COR-L47 (cell line): ENCODE measurements at regions not wholly inside any gene's neighbourhood (a gene's known extent, or its start where the extent isn't known, plus 50 kb on each side); places are given as distances from the start of the nearest gene placed in this dataset.
A peak's percentile ranks its signal among the peaks of the same experiment; 100 is the strongest.

Experiments
- DNase-seq: peaks from one replicate; lab custom pipeline; 2025; lab: John Stamatoyannopoulos, UW

DNA sequence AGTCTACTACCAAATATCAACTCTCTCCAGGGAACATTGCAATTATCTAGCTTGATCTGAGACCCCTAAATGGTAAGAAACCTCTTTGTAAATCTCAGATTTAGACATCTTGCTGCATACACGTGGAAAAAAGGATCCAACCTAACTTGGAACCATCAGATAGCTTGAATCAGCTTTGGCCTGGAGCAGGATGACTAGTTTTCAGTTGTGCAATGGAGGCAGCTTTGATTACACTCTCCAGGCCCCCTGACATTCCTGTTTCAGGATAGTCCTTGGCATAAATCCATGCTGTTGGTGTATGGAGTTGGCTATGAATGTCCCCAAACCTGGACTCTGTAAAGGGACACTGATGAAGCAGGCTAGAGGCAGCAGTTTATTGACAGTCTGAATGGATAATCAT lies 1061.9 kb upstream of the TENM3 start:
- DNase-seq: no peak

- DNase-seq: no peak
These were observed 1053.5 kb upstream of the TENM3 start for GRCh38 chr4:181189751-181190150.

GRCh38 chr4:181193131-181193930 lies 1049.9 kb upstream of the TENM3 start:
- DNase-seq: no peak

DNA sequence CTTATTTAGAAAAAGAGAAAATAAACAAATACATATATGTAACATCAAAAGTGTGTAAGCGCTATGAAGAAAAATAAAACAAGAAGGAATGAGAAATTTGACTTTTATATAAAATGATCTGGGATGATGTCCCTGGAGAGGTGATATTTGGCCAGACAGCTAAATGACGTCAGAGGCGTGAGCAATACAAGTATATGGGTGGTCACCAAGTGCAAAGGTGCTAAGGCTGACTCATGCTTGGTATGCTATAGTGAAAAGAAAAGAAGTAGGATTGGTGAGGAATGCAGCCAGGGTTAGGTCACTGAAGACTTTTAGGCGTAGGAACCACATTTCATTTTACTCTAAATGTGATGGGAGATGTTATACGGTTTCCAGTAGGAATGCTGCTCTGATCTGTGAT lies 1049.1 kb upstream of the TENM3 start:
- DNase-seq: no peak

GRCh38 chr4:181200076-181200475 lies 1043.1 kb upstream of the TENM3 start:
- DNase-seq: no peak

DNA sequence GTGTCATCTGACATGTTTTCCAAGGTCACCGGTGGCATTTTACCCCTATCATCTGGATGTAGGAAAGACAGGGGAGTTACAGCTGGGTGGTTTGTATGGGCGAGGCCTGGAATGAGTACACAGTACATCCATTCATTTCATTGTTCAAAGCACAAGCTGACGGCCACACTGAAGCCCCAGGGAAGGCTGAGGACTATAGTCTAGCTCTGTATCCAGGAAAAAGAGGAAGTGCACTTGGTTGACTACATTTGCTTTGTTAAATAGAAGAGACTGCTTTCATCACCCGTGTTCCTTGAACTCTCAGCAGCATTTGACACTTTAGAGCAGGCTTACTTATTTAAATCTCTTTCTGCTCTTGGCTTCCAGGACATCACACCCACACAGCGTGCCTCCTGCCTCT lies 1041.0 kb upstream of the TENM3 start:
- peak; percentile 51 for DNase-seq

DNA sequence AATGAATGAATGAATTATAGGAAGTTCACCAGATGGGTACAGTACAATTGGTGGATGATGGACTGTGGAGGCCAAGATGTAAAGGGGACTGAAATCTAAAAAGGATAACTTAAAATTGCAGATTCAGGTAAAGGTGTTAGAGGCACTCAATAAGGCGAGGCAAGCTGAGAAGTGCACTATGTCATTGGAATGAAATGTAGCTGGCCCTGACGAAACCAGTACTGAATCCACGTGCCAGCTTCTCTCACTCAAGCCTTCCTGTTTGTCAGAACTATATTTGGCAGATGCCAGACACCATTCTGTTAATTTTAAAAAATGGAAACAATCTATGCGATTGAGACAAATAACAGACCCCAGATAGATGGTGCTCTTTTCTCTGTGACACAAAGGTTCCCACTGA lies 1039.1 kb upstream of the TENM3 start:
- no peak for DNase-seq

DNA sequence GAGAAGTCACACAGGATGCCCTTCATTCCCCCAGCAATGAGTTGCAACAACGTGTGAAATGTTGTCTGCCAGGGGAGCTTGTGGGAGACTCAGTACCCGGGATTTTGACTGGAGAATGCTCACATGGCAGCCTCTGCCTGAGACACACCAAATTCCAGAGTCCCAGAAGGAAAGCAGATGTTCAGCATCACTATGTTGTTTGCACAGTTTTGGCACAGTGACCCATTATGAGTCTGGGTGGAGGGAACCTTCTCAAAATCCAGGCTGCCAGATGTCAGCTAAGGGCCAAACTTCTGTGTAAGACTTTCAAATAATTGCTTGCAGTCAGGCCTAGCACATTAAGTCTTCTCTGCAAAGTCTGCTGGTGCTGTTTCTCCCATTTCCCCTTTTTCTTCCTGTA lies 1029.7 kb upstream of the TENM3 start:
- DNase-seq: no peak

DNA sequence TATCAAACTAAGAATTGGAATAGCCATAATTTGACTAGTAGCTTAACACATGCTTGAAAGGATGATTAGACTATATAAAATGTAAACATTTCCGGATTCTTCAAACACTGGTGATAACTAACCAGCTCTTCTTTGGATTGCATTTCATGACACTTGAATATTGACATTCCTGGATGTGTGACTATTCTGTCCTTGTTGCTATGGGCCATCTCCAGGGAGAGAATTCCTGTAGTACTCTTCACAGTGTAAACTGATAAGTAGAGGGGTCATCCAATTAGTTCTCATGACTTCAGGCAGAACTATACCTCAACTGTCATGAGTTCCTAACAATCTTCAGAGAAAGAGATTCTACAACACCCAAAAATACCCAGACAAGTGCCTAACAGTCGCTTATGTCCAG lies 1026.7 kb upstream of the TENM3 start:
- no peak for DNase-seq

GRCh38 chr4:181219783-181220416 lies 1023.3 kb upstream of the TENM3 start:
- no peak for DNase-seq

DNA sequence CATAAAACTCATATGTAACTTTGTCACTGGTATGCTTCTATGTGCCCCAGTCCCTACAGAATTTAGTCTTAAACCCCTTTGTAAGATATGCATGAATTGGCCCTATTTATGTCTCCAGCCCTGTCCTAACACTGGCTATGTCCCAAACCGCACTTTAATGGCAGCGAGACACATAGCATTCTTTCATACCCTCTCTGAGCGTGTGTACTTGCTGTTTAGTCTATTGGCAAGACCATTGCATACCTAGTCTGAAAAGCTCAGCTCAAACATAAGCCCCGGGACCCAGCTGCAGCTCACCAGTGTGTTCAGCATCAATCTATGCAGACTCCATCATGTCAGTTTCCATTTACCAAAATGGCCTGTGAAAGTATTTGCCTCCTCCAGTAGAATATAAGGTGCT lies 1018.4 kb upstream of the TENM3 start:
- DNase-seq: no peak

DNA sequence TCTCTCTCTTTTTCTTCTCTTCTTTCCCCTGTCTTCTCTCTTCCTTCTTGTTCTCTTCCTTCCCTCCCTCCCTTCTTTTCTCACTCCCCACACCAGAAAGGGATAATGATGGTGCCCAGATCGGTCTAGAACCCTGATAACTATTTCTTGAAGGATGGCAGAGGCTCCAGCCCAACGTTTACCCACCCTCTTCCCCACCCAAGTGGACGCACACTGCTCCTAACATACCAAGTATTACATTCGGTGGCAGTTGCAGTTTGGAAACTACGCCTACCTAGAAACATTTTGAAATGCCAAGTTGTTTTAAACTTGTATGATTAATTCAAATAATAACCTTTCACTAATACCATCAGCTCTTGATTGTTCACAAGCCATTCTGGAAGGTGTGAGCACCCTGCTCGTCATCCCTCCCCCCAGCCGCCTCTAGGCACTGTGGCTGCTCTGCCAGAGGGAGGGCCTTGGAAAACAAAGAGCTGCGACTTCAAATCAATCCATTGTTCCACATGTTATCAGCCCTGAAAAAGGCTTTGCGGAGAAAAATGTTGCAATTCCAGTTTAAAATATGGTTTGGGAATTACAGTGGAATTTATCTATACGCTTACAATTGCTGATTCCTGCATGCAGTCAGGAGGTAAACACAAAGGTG lies 1017.5 kb upstream of the TENM3 start:
- no peak for DNase-seq

DNA sequence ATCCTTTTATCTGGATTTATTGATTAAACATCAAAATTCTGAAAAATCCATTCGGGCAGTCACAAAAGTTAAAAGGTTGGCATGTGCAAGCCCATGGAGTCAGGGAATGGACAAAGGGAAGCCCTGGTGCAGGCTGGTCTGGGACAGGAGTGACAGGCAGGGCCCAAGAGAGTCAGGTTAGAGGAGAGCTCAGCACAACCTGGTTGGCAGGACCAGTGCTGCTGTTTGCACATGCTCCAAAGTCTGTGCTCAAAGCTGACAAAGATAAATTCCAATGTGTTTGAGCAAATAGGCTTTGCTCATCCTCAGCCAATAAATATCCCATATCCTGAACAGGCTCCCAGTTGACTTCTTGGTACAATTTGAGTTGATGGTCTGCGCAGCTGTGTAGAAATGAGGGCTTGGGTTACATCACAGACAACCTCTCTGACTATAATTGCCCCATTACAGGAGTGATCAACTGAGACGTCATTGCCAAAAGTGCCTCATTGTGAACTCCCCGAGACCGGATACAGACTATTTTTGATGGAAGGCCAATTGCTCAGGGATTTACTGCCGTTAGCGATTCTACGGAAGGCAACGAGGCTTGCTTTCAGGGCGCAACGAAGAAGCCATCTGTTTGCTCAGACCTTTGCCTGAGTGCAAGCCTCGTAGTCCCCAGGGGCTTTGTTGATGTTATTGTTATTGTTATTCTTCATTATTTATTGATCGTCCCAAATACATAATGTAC lies 1008.1 kb upstream of the TENM3 start:
- no peak for DNase-seq

DNA sequence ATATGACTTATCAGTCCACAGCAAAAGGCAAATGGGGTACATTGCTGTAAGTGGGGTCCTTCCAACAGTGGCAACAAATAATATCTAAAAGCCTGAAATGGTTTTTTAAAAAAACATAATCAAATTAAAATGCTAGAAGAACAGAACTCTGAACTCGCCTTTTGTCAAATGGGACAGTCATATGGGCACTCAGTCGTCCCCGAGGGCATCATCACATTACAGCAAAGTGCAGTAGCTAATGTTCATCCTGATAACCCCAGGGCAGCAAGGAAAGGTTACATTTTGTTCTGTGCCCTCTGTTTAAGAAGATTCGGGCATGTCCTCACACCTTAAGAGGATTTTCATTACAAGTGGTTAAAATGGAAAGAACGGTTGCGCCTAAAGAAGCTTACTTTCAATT lies 997.9 kb upstream of the TENM3 start:
- no peak for DNase-seq

- DNase-seq: no peak
These were observed 994.2 kb upstream of the TENM3 start for GRCh38 chr4:181249031-181249430.

DNA sequence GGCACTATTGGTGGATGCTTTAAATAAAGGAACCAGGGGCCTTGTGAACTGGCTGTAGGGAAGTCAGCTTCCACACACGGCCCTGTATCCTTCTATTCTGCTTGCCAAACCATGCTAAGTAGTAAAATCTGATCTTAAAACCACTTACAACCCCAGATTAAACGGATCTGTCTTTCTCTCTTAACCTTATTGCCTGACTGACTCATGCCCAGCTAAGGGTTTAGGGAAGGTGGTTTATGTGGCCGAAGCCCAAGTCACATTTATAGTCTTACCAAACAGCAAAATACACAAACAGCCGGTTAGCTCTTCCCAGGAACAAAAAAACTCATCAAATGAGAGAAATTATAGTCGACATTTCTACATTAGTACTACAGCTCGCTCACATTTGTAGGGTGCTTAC lies 988.4 kb upstream of the TENM3 start:
- DNase-seq: no peak

GRCh38 chr4:181258569-181258968 lies 984.6 kb upstream of the TENM3 start:
- DNase-seq: peak; percentile 13

DNA sequence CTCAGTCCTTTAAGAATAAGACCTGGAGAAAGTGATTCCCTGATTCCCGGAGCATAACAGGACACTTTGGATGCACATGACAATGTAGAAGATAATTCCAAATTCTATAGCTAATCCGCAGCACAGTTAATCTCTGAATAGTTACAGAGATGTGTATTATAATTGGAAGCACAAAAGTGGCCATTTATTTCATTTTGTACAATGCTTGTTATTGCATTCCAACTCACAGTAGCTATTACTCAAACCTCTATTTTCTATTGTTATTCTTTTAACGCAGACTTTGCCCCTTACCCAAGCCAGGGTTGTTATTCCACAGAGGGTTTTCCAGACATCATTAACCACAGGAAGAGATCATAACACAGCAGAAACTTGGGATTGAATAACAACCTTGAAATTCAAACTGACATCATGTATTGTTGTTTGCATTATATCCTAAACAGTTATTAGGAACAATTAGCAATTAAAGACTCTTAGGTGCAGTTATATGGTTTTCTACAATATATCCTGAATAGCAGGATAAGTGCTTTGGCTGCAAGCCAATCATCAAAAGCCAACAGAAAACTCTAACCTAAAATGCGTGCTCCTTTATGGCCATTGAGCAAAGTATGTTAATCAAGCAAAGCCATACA lies 984.0 kb upstream of the TENM3 start:
- peak; percentile 86 for DNase-seq

GRCh38 chr4:181261279-181261678 lies 981.9 kb upstream of the TENM3 start:
- peak; percentile 32 for DNase-seq

DNA sequence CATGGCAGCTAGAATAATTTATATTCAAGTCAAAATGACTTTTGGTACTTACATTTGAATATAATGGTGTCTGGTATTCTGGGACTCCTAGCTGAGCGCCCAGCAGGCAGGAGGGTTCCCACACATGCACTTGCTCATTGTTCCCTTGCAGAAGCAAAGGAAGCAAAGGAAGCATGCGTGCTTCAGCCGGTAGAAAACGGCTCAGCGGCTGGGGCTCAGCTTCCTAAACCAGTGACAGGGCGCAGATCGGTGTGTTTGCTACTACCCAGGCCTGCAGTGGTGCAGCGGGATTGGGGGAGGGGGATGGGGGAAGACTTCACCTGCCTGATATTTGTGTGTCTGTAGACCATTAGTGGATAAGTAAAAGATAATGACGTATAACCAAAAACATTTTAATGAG lies 978.3 kb upstream of the TENM3 start:
- DNase-seq: peak; percentile 31

- no peak for DNase-seq
These were observed 977.8 kb upstream of the TENM3 start for GRCh38 chr4:181265370-181265769.

DNA sequence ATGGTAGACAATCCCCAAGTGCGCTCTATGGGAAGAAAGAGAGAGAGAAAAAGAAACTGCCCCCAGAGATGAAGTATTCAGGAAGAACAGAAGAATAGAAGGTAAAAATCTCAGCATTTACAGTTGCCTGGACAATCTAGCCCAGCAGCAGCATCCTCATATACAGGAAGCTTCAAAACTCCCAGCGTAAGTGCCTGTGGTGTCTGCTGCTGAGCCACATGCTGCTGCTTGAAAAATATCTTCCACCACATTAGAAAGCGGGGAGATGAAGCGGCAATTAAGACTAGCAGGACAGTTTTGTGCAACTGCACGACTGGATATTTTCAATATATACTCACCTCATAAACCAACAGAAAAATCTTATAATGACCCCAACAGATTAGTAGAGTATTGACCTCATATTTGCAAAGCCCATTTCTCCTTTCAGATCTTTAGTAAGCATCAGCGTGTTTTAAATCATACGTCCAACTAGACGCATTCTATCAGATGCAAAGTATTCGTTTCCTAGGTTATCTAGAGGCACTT lies 972.0 kb upstream of the TENM3 start:
- DNase-seq: no peak
